ENCODE measurements at regions not wholly inside any gene's neighbourhood (a gene's known extent, or its start where the extent isn't known, plus 50 kb on each side); places are given as distances from the start of the nearest gene placed in this dataset.

DNA sequence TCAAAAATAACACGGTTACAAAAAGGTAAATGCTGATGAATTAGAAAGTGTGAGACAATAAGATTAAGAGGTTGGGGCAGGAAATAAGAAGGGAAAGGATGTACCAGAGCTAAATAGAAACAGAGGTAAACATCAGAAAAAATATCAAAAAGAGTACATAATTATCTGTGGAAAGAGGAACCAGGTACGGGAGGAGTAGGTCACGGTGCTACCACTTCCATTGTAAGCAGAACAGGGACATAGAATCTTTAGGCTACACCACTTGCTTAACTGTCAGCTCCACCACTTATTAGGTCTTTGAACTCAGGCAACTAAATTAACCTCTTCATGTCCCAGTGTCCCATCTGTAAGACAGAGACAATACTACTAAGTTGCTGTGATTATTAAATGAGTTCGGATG, 350.3 kb downstream of the LRATD1 start:
- Histone ChIP-seq H3K36me3 (no peaks in the 10 kb centered on the region), H3K9me3 (no peaks in the 10 kb centered on the region), H3K27me3 (no peaks in the 10 kb centered on the region), H3K4me3 (no peak overlapping the region), H3K27ac (no peak overlapping the region), H3K4me1 (ENCODE audit: insufficient read depth) (no peaks in the 10 kb centered on the region)
- intact Hi-C loops (cut with DNase I): no loop called here
- TF ChIP-seq, protein P1, sequence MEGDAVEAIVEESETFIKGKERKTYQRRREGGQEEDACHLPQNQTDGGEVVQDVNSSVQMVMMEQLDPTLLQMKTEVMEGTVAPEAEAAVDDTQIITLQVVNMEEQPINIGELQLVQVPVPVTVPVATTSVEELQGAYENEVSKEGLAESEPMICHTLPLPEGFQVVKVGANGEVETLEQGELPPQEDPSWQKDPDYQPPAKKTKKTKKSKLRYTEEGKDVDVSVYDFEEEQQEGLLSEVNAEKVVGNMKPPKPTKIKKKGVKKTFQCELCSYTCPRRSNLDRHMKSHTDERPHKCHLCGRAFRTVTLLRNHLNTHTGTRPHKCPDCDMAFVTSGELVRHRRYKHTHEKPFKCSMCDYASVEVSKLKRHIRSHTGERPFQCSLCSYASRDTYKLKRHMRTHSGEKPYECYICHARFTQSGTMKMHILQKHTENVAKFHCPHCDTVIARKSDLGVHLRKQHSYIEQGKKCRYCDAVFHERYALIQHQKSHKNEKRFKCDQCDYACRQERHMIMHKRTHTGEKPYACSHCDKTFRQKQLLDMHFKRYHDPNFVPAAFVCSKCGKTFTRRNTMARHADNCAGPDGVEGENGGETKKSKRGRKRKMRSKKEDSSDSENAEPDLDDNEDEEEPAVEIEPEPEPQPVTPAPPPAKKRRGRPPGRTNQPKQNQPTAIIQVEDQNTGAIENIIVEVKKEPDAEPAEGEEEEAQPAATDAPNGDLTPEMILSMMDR (IDR thresholded peaks at IDR 0.05): no peak
- TF ChIP-seq EP300 (IDR thresholded peaks at IDR 0.05) (no peak), POLR2A (IDR thresholded peaks at IDR 0.05) (no peak)
- DNase-seq: no peak
- 89 to 94% (median 89%) methylated on average over 4 of the region's 4 CpGs for WGBS, 3 donors

GRCh38 chr2:14988600-14988999, 356.1 kb downstream of the LRATD1 start:
- no peak for DNase-seq
- Histone ChIP-seq H3K4me3 (no peak overlapping the region), H3K36me3 (no peaks in the 10 kb centered on the region), H3K4me1 (ENCODE audit: insufficient read depth) (no peaks in the 10 kb centered on the region), H3K9me3 (no peaks in the 10 kb centered on the region), H3K27ac (no peak overlapping the region), H3K27me3 (no peaks in the 10 kb centered on the region)
- TF ChIP-seq, protein P1 (IDR thresholded peaks at IDR 0.05): no peak
- TF ChIP-seq EP300 (IDR thresholded peaks at IDR 0.05) (no peak), POLR2A (IDR thresholded peaks at IDR 0.05) (no peak)
- intact Hi-C loops (cut with DNase I): no loop called here

- H3K27ac ChIP-seq: no peak overlapping the region
- no peaks in the 10 kb centered on the region for H3K27me3 ChIP-seq
- no peaks in the 10 kb centered on the region for H3K4me1 ChIP-seq (ENCODE audit: insufficient read depth)
- 65 to 77% (median 74%) methylated on average over 4 of the region's 4 CpGs for whole genome bisulfite sequencing, 3 donors
- intact Hi-C loops (cut with DNase I): no loop called here
- no peaks in the 10 kb centered on the region for H3K9me3 ChIP-seq
- H3K36me3 ChIP-seq: no peaks in the 10 kb centered on the region
- no peak for DNase-seq
- no peak overlapping the region for H3K4me3 ChIP-seq
- no peak for TF ChIP-seq POLR2A (IDR thresholded peaks at IDR 0.05)
- TF ChIP-seq EP300 (IDR thresholded peaks at IDR 0.05): no peak
- TF ChIP-seq, protein P1 (IDR thresholded peaks at IDR 0.05): no peak
These were observed 359.2 kb downstream of the LRATD1 start for GRCh38 chr2:14991723-14992122.

GRCh38 chr2:14994721-14995120, 362.2 kb downstream of the LRATD1 start:
- Histone ChIP-seq H3K4me3 (no peak overlapping the region), H3K27ac (no peak overlapping the region), H3K9me3 (no peaks in the 10 kb centered on the region), H3K4me1 (ENCODE audit: insufficient read depth) (no peaks in the 10 kb centered on the region), H3K27me3 (no peaks in the 10 kb centered on the region), H3K36me3 (no peaks in the 10 kb centered on the region)
- TF ChIP-seq EP300 (IDR thresholded peaks at IDR 0.05) (no peak), POLR2A (IDR thresholded peaks at IDR 0.05) (no peak)
- TF ChIP-seq, protein P1 (IDR thresholded peaks at IDR 0.05): no peak
- intact Hi-C loops (cut with DNase I): no loop called here
- DNase-seq: no peak
- WGBS, 3 donors: 91 to 93% (median 92%) methylated on average over 4 of the region's 4 CpGs

Measured in ovary (tissue), 7 donors.